OCI-LY3 (cell line): ENCODE measurements at regions not wholly inside any gene's neighbourhood (a gene's known extent, or its start where the extent isn't known, plus 50 kb on each side); places are given as distances from the start of the nearest gene placed in this dataset.
"Not testable (repeated sequence)": the region's sequence is repeated elsewhere in the genome, so short reads cannot be mapped to it uniquely, and the experiment has no call there.

Experiments used
- H2AFZ ChIP-seq: fragments of 200-600, 300-600 bp; shearing (Covaris generic); 2 replicates; pipeline ENCODE4 v1.6.0; 2014; ENCODE audit warnings: antibody characterized with exemption, low read depth, low read length
- H3K27ac ChIP-seq: fragments of 200-600, 300-600 bp; sonication (generic); 2 replicates; pipeline ENCODE4 v1.5.1; 2014; ENCODE audit warnings: mild to moderate bottlenecking, low read length, moderate library complexity, mixed read lengths
- H3K27me3 ChIP-seq: fragments of 200-600, 300-600 bp; sonication (generic); 2 replicates; pipeline ENCODE4 v1.6.1; 2014; ENCODE audit warnings: low read depth, low read length, mixed read lengths
- H3K36me3 ChIP-seq: fragments of 200-600, 300-600 bp; sonication (generic); replicated peaks from 2 replicates; pipeline ENCODE3; 2014; ENCODE audit warnings: low read depth, low read length, mixed read lengths
- H3K4me1 ChIP-seq: fragments of 300-600, 200-600 bp; sonication (generic); 2 replicates; pipeline ENCODE4 v1.6.1; 2014; ENCODE audit warnings: low read length, mixed read lengths
- H3K4me2 ChIP-seq: fragments of 200-600, 300-600 bp; sonication (generic); 2 replicates; pipeline ENCODE4 v1.6.1; 2014; ENCODE audit warnings: low read length, mixed read lengths
- H3K4me3 ChIP-seq: fragments of 300-600, 200-600 bp; sonication (generic); 2 replicates; pipeline ENCODE4 v1.5.1; 2014; ENCODE audit warnings: antibody characterized with exemption, mild to moderate bottlenecking, low read length, moderate library complexity
- H3K79me2 ChIP-seq: fragments of 300-600, 200-600 bp; shearing (Covaris generic); 2 replicates; pipeline ENCODE4 v1.6.1; 2014; ENCODE audit warnings: mild to moderate bottlenecking, low read length, mixed read lengths
- H3K9ac ChIP-seq: fragments of 300-600, 200-600 bp; shearing (Covaris generic); 2 replicates; pipeline ENCODE4 v1.6.0; 2014; ENCODE audit warnings: mild to moderate bottlenecking, low read length, moderate library complexity
- H3K9me3 ChIP-seq: fragments of 200-600, 300-600 bp; shearing (Covaris generic); 2 replicates; pipeline ENCODE4 v1.6.1; 2014; ENCODE audit warnings: low read length, mixed read lengths; ENCODE audit not compliant: insufficient read depth
- H4K20me1 ChIP-seq: fragments of 200-600, 300-600 bp; sonication (generic); 2 replicates; pipeline ENCODE4 v1.6.1; 2016; ENCODE audit warnings: low read length, mixed read lengths; ENCODE audit not compliant: insufficient read depth
- EZH2phosphoT487 ChIP-seq: fragments of 200-600 bp; shearing (Covaris generic); IDR thresholded peaks from 2 replicates; pipeline ENCODE4 v1.6.1; 2018; ENCODE audit warnings: antibody characterized with exemption, mixed run types, low read depth
- TF ChIP-seq, protein P1 (sequence below): fragments of 200-600, 300-600 bp; sonication (generic); IDR thresholded peaks from 2 replicates; pipeline ENCODE4 v1.5.1; 2014; ENCODE audit warnings: antibody characterized with exemption, low read length, low read depth

DNA sequence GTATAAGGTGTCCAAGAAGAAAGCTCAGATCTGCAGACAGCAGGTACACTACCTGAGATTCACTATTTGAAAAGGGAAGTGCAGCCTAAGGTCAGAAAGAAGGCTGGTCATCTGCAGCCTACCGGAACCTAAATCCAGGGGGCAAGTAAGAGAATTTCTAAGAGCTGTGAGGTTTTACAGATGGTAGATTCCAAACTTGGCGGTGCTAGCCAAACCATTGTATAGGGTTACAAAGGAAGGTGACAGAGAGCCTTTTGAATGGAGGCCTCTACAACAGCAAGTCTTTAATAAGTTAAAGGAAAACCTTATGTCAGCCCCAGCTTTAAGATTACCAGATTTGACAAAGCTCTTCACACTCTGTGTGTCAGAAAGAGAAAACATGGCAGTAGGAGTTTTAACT is 1044.8 kb downstream of the CDY2B start:
- H3K4me3 ChIP-seq = no peak overlapping the region
- TF ChIP-seq EZH2phosphoT487 = no peak
- TF ChIP-seq, protein P1, sequence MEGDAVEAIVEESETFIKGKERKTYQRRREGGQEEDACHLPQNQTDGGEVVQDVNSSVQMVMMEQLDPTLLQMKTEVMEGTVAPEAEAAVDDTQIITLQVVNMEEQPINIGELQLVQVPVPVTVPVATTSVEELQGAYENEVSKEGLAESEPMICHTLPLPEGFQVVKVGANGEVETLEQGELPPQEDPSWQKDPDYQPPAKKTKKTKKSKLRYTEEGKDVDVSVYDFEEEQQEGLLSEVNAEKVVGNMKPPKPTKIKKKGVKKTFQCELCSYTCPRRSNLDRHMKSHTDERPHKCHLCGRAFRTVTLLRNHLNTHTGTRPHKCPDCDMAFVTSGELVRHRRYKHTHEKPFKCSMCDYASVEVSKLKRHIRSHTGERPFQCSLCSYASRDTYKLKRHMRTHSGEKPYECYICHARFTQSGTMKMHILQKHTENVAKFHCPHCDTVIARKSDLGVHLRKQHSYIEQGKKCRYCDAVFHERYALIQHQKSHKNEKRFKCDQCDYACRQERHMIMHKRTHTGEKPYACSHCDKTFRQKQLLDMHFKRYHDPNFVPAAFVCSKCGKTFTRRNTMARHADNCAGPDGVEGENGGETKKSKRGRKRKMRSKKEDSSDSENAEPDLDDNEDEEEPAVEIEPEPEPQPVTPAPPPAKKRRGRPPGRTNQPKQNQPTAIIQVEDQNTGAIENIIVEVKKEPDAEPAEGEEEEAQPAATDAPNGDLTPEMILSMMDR = no peak
- peaks cover 27% of the 10 kb centered on the region for H3K4me1 ChIP-seq
- H3K36me3 ChIP-seq = no peaks in the 10 kb centered on the region
- no peaks in the 10 kb centered on the region for H3K27me3 ChIP-seq
- no peaks in the 10 kb centered on the region for H4K20me1 ChIP-seq
- H3K79me2 ChIP-seq = no peaks in the 10 kb centered on the region
- H3K27ac ChIP-seq = no peak overlapping the region
- H3K4me2 ChIP-seq = no peak overlapping the region
- H3K9ac ChIP-seq = no peak overlapping the region
- H3K9me3 ChIP-seq = no peaks in the 10 kb centered on the region
- no peak overlapping the region for H2AFZ ChIP-seq

GRCh38 chrY:16834696-16835095 is 1045.3 kb downstream of the CDY2B start:
- Histone ChIP-seq H3K9me3 (no peaks in the 10 kb centered on the region), H3K27me3 (no peaks in the 10 kb centered on the region)

DNA sequence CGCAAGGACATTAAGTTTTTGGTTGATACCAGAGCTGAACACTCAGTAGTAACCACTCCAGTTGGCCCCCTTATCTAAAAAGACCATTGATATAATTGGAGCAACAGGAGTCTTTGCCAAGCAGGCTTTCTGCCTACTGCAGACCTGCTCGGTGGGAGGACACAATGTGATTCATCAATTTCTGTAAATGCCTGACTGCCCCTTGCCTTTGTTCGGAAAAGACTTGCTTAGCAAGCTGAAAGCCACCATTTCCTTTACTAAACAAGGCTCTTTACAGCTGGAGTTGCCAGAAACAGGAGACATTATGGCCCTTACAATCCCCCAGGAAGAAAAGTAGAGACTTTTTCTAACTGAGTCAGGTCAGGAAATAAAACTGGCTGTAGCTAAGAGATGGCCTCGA is 1045.9 kb downstream of the CDY2B start:
- peaks cover 22% of the 10 kb centered on the region for H3K4me1 ChIP-seq
- no peaks in the 10 kb centered on the region for H3K79me2 ChIP-seq
- H3K36me3 ChIP-seq = no peaks in the 10 kb centered on the region
- H3K27me3 ChIP-seq = no peaks in the 10 kb centered on the region
- no peaks in the 10 kb centered on the region for H3K9me3 ChIP-seq
- no peak overlapping the region for H3K4me2 ChIP-seq
- no peak overlapping the region for H3K4me3 ChIP-seq
- no peak overlapping the region for H3K27ac ChIP-seq
- no peaks in the 10 kb centered on the region for H4K20me1 ChIP-seq
- H3K9ac ChIP-seq = no peak overlapping the region
- TF ChIP-seq, protein P1 = no peak
- H2AFZ ChIP-seq = no peak overlapping the region

More at GRCh38 chrY:16834696-16835095, 1045.3 kb downstream of the CDY2B start:
- no peaks in the 10 kb centered on the region for H4K20me1 ChIP-seq
- TF ChIP-seq, protein P1 = no peak
- no peak for TF ChIP-seq EZH2phosphoT487
- H3K36me3 ChIP-seq = no peaks in the 10 kb centered on the region
- H3K79me2 ChIP-seq = no peaks in the 10 kb centered on the region
- no peak overlapping the region for H3K4me3 ChIP-seq
- H3K4me1 ChIP-seq = peaks cover 22% of the 10 kb centered on the region
- H3K27ac ChIP-seq = no peak overlapping the region
- no peak overlapping the region for H3K9ac ChIP-seq
- no peak overlapping the region for H3K4me2 ChIP-seq
- H2AFZ ChIP-seq = no peak overlapping the region

DNA sequence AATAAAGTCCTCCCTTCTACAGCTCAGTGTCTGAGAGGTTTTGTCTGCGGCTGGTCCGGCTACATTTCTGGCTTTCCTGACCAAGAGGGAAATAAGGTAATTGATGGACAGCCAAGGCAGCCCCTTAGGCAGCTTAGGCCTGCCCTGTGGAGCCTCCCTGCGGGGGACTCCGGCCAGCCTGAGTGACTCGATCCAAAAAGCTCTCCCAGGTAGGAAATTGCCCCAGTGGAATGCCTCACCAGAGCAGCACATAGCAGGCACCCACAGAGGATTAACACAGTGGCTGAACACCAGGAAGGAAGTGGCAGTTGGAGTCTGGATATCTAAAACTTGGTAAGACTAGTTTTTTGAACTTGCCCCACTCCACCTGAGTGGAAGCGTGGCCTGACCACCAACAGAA is 1048.3 kb downstream of the CDY2B start:
- H3K36me3 ChIP-seq = no peaks in the 10 kb centered on the region
- H3K4me3 ChIP-seq = peak overlapping the region; percentile 35; the same call in 1 of the 2 replicates
- H3K27ac ChIP-seq = peak overlapping the region; percentile 85
- H3K9ac ChIP-seq = peak overlapping the region; percentile 59; the same call in 1 of the 2 replicates
- TF ChIP-seq EZH2phosphoT487 = no peak
- TF ChIP-seq, protein P1 = no peak
- no peaks in the 10 kb centered on the region for H3K79me2 ChIP-seq
- H3K4me1 ChIP-seq = peaks cover 24% of the 10 kb centered on the region
- H3K27me3 ChIP-seq = no peaks in the 10 kb centered on the region
- H3K4me2 ChIP-seq = peak overlapping the region; percentile 56
- peak overlapping the region; percentile 81 for H2AFZ ChIP-seq
- no peaks in the 10 kb centered on the region for H3K9me3 ChIP-seq
- H4K20me1 ChIP-seq = no peaks in the 10 kb centered on the region

- H3K9me3 ChIP-seq, H3K36me3 ChIP-seq, H4K20me1 ChIP-seq, H3K27me3 ChIP-seq, H3K79me2 ChIP-seq: not testable (repeated sequence)
- H3K9ac ChIP-seq = peak overlapping the region; percentile 59; the same call in 1 of the 2 replicates
- H3K4me1 ChIP-seq = peaks cover 27% of the 10 kb centered on the region
- H2AFZ ChIP-seq = peak overlapping the region; percentile 81; the same call in 1 of the 2 replicates
- H3K4me3 ChIP-seq = peak overlapping the region; percentile 35; the same call in 1 of the 2 replicates
- H3K27ac ChIP-seq = peak overlapping the region; percentile 85
- peak overlapping the region; percentile 56 for H3K4me2 ChIP-seq
These were observed 1048.7 kb downstream of the CDY2B start for GRCh38 chrY:16831364-16831763.
